Stimulated activated CD4-positive, alpha-beta T cell treated with anti-CD3 and anti-CD28 coated beads, Interleukin-1b, Interleukin-23, amount 100 ng/mL, for 48 hours (primary cell): ENCODE measurements at regions not wholly inside any gene's neighbourhood (a gene's known extent, or its start where the extent isn't known, plus 50 kb on each side); places are given as distances from the start of the nearest gene placed in this dataset.
"Not testable (repeated sequence)": the region's sequence is repeated elsewhere in the genome, so short reads cannot be mapped to it uniquely, and the experiment has no call there.

Experiments
- DNase-seq: peaks from one replicate; pipeline ENCODE4 v3.0.0-alpha.2; 2020

- not testable (repeated sequence) for DNase-seq
These were observed 59.2 kb downstream of the CXorf49B start for GRCh38 chrX:71822314-71822713.

- DNase-seq = no peak
These were observed 60.4 kb downstream of the CXorf49B start for GRCh38 chrX:71823391-71824057.

- no peak for DNase-seq
These were observed 64.9 kb downstream of the CXorf49B start for GRCh38 chrX:71828086-71828485.

GRCh38 chrX:71838092-71838491 is 72.6 kb upstream of the NHSL2 start:
- not testable (repeated sequence) for DNase-seq

GRCh38 chrX:71846429-71846828 is 64.2 kb upstream of the NHSL2 start:
- no peak for DNase-seq

- no peak for DNase-seq
These were observed 58.5 kb upstream of the NHSL2 start for GRCh38 chrX:71852182-71852581.

- DNase-seq = peak; percentile 8
These were observed 51.0 kb upstream of the NHSL2 start for GRCh38 chrX:71859637-71860036.
